GM18520 (cell line): ENCODE measurements at regions not wholly inside any gene's neighbourhood (a gene's known extent, or its start where the extent isn't known, plus 50 kb on each side); places are given as distances from the start of the nearest gene placed in this dataset.
"Not testable (repeated sequence)": the region's sequence is repeated elsewhere in the genome, so short reads cannot be mapped to it uniquely, and the experiment has no call there.

ENCODE experiments used
- ATAC-seq: cut with Tn5 transposase; IDR thresholded peaks from one replicate; pipeline ENCODE4 v1.9.1; 2021; ENCODE audit not compliant: unreplicated experiment

DNA sequence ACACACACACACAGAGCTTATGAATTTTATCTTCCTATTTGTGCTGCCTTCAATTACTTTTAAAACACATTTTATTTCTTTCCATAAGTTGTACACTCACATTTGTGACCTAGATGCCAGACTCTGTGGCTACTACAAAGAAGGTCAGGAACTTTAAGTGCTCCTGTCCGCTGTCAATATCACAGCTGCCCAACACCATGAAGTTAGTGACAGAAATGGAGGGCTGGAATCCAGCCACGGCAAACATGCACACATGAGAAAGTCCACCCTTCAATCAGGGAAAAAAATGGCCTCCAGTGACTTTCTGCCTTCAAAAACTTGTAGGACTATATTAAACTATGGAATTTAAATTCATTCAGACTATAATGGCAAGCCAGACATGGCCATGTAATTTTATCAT is 334.4 kb upstream of the FSTL5 start:
- ATAC-seq, result no peak

DNA sequence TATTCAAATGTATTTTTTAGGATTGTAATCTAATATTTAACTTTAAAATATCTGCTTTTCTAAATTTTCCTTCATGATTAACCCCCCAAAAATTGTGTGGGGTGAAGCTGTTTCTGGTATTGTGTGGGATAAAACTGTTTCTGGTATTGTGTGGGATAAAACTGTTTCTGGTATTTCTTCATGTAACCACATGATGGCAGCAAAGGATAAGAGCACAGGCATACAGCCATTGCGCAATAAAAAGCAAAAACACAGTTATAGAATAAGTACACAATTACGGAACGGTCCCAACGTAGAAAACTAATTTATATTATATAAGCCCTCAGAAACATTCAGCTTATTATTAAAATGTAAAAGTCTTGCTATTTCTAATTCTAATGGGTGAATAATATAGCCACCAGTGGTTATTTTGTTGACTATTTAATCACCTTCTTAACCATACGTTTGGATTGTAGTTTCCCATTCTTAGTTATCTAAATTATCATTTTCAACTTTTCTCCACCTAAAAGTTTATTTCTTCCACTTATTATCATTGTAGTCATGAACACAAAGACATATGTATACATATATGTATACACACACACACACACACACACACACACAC is 333.9 kb upstream of the FSTL5 start:
- ATAC-seq, result peak; percentile 81

DNA sequence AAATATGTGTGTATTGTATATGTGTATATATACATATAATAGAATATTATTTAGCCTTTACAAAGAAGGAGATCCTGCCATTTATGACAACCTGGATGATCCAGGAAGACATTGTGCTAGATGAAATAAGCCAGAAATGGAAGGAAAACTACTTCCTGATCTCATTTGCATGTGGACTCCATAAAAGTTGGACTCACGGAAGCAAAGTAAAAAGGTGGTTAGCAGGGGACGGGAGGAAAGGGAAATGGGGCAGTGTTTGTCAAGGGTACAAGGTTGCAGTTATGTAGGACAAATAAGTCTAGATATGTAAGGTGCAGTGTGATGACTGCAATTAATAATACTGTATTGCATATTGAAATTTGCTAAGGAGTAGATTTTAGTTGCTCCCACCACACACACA is 331.1 kb upstream of the FSTL5 start:
- ATAC-seq, result no peak

DNA sequence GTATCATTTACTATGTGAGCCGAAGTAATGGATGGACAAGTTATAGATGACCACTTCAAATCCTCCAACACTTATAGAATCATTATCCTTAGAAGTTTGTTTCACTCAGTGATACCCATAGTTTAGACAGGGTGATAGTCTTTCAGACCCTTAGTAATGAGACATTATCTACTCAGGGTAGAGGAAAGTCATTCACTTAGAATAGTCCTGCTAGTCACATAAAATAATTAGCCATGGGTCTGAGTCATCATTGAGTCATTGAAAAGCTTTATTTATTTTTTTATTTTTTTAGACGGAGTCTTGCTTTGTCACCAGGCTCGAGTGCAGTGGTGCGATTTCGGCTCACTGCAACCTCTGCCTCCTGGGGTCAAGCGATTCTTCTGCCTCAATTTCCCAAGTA is 321.7 kb upstream of the FSTL5 start:
- no peak for ATAC-seq

DNA sequence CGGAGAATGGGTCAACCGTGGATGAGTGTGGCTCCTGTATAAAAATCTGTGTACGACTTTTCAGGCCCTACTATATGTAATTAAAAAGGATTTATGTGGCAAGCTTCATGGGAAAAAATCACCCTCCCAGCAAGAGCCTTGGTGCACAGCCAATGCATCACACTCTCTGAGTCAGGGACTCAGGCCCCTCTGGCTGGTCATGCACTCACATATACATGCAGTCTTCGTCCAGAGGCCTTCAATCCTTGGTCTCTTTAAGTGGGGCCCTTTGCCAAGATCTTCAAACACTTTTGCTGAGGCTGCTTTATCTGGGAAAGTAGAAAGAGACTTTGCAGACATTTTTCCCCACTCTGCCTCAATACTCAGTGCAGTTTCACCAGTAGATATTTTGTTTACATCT is 311.4 kb upstream of the FSTL5 start:
- no peak for ATAC-seq

DNA sequence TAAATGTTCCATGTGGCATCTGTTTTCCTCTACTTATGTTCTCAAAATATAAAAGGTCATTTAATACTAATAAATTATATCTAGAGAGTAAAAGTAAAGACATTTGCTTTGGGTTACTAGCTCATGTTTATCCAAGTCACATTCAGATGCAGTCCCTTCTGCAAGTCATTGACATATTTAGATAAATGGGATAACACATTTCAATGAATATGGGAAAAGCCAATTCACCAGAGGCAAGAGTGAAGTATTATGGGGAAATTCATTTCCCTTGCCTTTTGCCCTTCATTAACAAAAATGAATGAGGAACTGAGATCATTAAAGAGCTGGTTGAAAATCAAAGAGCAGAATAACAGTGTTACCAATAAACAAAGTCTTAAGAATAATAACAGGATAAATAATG is 306.2 kb upstream of the FSTL5 start:
- no peak for ATAC-seq

DNA sequence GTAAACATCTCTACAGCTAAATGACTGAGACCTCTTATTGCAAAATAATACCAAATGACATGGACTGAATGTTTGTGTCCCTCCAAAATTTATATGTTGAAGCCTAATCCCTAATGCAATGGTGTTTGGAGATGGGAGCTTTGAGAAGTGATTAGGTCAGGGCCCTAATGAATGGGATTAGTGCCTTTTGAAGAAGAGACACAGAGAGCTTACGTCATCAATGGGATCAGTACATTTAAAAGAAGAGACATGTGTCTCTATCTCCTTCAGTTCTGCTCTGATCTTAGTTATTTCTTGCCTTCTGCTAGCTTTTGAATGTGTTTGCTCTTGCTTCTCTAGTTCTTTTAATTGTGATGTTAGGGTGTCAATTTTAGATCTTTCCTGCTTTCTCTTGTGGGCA is 301.6 kb upstream of the FSTL5 start:
- not testable (repeated sequence) for ATAC-seq

DNA sequence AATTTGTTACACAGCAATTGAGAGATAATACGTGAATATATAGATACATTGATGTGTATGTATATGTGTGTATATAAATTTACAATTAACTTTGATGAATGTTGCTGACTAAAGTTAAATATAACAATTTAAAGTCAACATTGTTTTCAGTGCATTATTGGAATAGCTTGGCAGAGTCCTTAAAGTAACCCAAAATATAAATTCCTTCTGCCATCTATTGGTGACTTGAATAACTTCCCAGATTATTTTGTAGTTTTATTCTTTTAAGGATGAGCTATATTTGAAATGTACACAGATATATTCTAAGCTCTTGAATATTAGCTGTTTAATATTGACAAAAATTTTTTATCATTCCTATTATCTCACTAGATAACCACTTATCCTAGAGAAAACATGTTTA is 298.2 kb upstream of the FSTL5 start:
- ATAC-seq, result no peak

DNA sequence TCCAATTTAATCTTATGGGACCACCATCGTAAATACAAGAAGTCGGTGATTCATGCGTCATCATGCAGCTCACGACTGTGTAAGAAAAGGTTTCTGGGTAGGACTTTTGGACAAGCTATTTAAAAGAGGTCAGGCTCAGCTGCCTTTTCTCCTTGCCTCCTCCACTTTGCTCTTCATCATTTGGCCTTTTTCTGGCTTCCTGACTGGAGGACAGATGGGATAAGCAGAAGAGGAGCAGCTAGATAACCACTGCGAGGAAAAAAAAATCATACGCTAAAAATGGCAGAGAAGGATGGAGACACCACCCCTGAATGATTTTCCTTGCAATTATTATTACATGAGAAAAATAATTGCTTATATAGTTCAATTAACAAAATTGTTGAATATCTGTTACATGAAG is 294.3 kb upstream of the FSTL5 start:
- ATAC-seq, result no peak

DNA sequence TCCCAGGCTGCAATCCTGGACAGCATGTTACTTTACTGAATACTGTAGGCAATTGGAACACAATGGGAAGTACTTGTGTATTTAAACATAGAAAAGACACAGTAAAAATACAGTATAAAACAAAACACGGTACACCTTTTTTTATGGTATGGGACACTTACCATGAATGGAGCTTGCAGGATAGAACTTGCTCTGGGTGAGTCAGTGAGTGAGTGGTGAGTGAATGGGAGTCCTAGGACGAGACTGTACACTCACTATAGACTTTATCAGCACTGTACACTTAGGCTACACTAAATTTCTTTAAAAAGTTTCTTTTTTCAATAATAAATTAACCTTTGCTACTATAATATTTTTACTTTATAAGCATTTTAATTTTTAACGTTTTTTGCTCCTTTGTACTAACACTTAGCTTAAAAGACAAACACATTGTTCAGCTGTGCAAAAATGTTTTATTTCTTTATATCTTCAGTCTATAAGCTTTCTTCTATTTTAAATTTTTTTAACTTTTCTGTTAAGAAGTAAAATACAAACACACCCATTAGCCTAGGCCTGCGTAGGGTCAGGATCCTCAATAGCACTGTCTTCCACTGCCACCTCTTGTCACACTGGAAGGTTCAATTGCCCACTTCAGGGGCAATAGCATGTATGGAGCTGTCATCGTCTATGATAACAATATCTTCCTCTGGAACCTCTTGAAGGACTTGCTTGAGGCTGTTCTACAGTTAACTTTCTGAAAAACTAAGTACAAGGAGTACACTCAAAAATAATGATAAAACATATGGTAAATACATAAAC is 293.5 kb upstream of the FSTL5 start:
- no peak for ATAC-seq

DNA sequence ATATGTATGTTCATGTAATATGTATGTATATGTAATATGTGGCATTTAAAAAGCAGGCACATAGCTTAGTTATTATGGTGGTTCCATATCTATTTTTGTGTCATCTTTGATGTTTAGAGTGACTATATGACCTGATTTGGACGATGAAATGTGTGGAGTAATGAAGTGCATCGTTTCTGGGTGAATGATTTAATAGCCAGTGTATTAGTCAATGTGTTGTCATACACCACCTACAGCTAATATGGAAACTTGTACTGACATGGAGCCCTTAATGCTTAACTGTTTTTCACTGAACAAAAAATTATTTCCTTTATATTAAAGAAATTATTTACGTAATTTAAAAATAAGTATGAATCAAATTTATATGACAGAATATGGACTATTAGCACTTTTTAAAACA is 292.3 kb upstream of the FSTL5 start:
- no peak for ATAC-seq

DNA sequence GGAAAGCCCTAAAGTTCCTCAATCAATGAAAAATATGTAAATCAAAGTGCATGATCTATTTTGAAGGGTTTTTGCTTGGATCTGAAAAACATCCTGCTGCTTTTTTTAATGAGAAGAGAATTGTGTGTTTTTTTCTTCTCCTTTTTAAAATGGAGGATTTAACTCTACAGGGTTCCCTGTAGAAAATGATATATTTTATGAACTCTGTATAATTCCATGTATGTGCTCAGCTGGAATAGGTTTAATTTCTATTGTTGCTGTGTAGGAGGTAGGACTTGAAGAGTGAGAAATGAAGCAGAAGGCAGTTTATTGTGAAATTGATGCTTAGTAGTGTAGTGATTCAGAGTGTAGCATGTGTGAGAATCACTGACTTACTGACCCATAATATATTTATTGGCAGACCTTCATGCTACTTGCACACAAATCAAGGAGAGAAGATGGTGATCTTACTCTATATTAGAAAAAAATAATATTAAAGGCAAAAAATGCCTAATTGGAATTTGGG is 286.8 kb upstream of the FSTL5 start:
- no peak for ATAC-seq

DNA sequence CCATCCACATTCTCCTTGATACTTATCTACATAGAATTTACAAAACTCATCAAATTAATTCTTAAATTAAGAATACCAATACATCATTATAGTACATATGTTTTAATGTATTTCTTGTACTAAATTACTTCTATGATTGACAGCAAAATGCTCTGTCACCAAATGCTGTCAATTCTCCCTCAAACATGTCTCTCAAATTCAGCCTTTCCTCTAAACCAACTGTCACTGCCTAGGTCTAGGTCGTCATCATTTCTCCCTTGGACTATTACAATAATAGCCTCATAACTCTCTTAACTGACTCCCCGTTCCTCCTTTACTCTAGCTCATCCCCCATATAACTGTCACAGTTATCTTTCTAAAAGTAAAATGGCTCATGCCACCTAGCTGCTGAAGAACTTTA is 279.7 kb upstream of the FSTL5 start:
- no peak for ATAC-seq

DNA sequence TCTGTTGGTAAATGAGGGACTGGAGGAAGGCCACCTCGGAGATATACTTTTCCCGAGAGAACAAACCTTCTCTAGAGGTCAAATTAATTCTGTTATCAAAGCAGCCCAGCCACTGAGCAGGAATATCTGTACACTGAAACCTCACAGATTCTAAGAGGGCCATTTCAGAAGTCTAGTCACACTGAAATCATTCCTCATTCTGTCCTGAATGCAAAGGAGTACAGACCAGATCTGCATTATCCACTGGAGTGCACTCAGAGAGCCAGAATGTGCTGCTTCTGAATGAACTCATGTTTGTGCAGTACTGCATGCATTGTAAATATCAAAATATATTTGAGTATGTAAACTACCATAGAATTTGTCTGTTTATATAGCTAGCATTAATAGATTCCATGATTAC is 278.3 kb upstream of the FSTL5 start:
- ATAC-seq, result no peak

DNA sequence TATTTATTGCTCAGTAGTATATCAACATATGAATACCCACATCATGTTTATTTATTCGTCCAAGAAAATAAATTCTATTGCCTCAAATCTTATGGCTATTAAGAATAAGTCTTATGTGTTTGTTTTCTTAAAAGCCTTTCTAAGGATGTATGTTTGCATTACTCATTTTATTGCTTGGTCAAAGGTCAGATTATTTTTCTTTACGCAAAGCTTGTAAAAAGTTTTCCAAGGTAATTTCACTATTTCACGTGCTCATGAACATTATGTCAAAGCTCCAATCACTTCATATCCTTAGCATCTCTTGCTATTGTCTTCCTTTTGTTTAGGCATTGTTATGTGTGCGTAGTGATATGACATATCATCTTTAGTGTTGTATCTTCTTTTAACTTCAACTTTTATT is 258.5 kb upstream of the FSTL5 start:
- no peak for ATAC-seq

DNA sequence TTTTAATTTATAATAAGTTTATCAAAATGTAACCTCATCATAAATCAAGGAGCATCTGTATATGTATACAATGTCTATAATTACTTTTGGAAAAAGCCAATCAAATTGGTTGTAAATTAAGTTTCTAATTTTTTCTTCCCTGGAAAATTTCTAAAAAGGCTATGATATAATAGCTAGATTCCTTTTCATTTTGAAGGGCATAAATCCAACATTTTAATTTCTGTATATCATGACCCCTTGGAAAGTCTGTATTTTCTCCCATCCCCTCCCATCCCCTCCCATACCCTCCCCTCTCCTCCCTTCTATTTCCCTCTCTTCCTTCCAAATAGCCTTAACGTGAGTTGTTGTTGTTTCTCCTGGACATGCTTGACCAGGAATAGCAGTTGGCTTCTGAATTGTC is 247.1 kb upstream of the FSTL5 start:
- no peak for ATAC-seq

DNA sequence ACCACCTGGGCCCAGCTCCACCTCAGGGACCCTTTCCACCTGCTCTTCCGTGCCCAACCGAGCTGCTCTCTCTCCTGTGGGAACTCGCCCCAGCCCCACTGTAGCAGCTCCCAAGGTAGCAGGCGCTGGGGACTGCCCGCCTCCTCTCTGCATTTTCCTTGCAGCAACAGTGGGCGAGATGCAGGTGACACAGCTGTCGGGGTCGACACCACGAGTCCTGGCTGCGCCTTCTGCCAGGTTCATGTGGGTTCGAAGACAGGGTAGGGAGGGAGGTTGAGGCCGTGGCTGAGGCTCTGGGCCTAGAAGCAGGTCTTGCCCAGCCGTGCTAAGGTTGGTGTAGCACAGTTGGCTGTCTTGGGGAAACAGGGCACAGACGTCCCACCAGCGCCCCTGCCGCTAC is 245.2 kb upstream of the FSTL5 start:
- no peak for ATAC-seq

DNA sequence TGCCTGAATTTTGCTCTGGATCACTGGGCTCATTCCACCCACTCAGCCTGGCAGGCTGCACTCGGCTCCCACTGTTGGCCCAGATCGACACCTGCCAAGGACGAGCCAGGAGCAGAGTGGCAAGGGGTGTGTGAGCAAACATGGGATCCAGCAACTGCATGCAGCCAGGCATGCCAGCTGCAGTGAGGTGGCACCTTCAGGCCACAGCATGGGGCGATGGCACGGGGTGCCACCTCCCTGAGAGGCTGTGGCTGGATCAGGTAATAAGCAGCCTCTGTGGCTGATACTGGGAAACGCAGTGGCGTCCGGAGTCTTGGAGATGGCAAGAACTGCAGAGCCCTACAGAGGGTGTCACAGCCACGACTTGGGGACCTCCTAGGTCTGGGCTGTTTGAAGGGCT is 244.5 kb upstream of the FSTL5 start:
- ATAC-seq, result no peak

DNA sequence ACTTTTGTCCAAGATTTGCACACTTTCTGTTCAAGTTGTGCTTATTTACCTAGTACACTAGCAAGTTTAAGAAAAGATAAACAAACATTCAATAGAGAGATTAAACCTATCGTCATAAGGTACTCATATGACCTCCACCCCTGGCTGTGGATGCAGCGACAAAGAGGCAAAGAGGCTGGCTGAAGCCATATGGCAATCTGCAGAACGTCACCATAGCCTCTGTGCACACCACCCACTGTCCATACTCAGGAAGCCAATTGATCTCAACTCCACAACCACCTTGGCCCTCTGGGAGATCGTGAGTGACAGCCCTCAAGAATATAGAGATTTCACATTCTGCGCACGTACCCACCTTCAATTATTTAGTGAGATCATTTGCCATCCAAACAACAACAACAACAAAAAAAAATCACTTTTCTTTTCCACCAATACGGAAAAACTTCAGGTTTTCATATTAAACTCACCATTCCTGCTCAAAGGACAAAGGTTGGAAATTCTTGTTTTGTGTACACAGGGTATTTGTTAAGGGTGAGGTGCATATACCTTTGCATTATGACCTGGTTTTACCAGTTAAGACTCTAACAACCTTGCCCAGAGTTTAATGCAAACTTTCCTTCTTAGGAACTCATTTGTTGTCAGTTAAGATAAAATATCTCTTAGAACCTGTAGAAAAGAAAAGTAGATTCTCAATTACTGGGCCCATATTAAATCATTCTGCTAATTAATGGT is 243.0 kb upstream of the FSTL5 start:
- ATAC-seq, result no peak

DNA sequence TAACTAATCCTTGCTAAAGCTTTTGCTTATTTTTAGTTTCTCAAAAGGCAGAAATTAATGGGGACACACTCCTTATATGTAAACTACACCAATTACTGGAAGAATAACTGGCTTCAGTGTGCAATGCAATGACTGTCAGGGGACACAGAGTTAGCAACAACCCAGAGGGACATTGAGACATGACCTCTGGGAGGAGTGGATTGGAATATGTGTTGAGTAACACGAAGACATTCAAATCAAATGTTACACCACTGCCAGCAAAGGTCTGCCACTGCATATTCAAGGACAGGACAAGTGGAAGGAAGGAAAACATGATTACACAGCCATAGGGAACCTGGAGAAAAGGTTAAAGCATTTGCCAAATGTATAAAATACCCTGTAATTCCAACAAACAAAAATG is 240.1 kb upstream of the FSTL5 start:
- ATAC-seq, result no peak

DNA sequence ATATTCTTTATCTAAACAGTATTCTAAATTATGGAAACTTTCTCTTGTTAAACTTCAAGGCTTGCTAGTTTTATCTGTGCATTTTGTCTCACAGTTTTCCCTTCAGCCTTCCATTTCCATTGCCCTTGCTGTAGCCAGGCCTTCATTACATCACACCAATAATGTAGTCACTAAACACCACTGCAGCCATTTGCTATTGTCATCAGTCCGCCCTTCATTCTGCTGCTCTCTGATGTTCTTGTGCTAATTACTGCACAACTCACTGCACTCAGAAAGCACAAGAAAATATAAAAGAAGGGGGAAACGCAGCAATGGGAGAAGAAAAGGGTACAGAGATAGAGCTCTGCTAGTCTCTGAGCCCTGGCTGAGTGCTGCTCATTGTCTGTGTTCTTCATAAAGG is 239.6 kb upstream of the FSTL5 start:
- ATAC-seq, result no peak

DNA sequence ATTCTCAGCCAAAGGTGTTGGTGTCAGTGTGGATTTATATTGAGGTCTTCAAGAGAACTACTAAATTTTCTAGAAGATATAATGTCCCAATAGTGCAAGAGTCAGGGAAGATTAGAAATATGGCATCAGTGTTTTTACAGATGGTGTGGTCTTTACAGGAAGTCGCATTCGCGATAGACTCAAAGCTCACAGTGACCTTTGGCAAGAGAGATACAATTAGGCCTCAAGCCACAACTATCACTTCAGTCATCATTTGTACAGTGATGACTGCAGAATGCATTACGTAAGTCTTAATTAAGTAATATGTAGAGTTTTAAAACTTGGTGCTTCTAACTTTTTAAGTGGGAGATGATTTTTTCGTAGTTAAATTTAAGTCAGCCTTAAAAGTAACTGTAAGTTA is 237.2 kb upstream of the FSTL5 start:
- no peak for ATAC-seq
